ENCODE measurements at regions not wholly inside any gene's neighbourhood (a gene's known extent, or its start where the extent isn't known, plus 50 kb on each side); places are given as distances from the start of the nearest gene placed in this dataset.
"Not testable (repeated sequence)": the region's sequence is repeated elsewhere in the genome, so short reads cannot be mapped to it uniquely, and the experiment has no call there.

DNA sequence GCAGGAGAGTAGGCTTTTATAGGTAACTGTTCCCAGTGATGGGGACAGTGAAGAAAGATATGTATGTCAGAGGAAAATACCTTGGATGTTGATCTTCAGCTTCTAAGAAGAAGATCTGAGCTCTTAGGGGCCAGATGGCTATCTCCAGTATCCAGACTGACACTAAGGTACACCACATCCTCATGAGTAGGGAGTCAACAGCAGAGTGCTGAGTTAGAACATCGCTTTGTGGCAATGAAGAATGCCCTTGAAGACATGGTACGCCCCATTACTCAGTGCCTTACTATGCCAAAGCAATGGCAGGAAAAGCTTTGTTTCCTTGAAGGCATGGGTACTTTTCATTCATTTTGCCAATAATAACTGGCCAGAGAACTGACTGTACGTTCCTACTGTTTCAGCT is 263.7 kb downstream of the CEMIP2 start:
- DNase-seq, result no peak

DNA sequence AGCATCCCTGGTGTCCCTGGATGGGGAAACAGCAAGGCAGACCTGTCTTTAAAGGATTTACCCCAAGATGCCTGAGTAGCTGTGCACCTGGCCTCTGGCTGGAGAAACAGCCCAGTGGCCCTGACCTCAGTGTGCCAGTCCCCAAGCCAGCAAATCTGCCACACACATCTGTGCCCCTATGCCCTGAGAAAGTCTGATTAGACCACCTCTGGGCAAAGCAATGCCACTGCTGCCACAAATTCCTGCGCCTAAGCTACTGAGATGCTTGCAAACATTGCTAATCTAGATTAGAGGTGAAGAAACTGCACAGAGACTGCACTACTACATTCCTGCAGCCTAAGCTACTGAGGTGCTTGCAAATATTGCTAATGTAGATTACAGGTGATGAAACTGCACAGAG is 269.6 kb downstream of the CEMIP2 start:
- no peak for DNase-seq

DNA sequence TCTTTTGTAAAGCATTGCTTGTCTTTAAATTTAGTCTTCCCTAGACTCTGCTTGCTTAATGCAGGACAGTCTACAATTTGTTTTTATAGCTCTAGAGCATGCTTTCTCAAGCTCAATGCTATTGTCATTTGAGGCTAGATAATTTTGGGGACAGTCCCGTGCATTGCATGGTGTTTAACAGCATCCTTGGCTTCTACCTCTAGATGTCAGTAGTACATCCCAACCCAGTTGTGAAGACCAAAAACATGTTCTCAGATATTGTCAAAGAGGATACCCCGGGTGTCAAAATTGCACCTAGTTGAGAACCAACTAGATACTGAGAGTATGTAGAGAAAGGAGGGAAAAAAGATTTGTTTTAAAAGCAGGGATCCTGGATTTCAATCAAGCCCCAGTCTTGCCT is 277.5 kb downstream of the CEMIP2 start:
- DNase-seq, result no peak

DNA sequence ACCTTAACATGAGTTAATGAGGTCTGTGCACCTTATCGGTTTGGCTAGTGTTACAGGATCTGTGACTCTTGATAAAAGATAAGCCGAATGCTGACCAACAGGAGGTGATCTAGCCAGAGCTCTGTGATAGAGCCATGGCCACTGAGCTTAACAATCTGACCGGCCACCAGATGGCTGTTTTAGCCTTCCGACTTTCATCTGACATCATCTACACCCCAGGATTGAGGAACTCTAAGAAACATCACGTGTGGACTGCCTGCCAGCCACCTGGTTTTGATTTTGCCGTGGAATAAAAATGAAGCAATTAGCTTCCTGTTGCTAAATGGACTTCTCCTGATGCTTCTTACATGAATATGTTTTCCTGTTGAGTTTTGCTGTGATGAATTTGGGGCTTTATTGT is 281.3 kb downstream of the CEMIP2 start:
- DNase-seq, result no peak

DNA sequence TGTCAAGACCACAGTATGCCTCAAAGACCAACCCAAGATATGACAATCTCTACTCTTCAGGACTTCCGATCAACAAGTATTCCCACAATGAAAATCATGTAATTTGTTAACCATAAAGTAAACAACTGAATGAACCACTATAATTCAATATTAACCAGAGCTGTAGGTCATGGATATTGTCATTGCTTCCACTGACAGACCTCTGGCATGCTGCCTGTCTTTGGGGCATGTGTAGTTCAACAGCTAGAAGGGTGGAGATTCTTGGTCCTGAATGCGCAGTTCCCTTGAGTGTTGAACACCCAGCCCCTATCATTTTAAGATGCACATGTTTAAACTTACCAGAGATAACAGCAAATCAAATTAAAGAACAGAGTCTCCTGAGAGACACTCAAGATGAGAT is 283.0 kb downstream of the CEMIP2 start:
- DNase-seq, result no peak

DNA sequence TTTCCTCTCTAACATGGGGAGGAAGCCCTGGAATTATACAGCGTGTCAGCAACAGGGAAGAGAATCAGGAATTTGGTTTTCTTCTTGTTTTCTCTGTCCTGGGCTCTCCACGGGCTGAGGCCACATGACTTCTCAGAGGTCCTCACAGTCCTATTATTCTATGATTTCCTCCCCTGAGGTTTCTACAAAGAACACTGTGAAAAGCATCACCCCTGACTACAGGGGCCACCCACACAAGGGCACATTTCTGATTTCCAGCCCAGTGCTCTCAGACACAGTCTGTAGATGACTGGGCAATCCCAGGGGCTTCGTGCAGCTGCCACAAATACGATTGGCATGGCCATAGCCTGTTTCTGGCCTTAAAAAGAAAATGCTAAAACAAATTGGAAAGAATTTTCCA is 284.9 kb downstream of the CEMIP2 start:
- DNase-seq, result no peak

DNA sequence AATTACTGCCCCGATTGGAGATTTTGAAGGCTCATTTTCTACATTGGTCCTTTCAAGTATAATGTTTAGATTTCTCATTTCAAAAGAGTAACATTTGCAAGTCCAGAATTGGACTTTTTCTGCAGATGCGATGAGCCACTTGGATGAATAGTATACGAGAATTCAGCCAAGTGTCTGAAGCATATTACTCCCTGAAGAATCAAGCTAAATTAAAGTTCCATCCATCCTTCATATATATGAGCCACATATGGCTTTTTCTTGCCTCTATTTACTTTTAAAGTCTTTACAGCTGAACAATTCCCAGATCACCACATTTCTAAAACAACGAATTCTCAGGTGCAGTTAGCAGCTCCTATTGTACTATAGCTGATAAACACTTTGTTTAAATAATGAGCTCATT is 288.7 kb downstream of the CEMIP2 start:
- no peak for DNase-seq

DNA sequence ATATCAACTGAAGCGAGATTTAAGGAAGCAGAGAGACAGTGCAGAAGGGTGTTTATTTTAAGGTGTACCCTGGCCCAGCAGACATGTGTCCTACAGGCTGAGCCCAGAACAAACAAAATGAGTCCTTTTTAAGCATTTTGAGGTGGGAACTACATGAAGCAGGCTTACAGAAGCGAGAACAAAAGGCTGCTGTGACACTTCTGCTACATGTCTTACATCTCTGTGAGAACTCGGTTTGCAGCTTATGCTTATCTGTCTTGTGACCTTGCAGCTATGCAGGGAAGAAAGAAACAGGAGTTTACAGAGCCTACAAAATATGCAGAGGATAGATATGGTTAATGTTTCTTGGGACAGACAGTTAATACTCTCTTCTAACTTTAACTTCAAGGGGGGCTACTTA is 295.9 kb downstream of the CEMIP2 start:
- DNase-seq, result no peak

DNA sequence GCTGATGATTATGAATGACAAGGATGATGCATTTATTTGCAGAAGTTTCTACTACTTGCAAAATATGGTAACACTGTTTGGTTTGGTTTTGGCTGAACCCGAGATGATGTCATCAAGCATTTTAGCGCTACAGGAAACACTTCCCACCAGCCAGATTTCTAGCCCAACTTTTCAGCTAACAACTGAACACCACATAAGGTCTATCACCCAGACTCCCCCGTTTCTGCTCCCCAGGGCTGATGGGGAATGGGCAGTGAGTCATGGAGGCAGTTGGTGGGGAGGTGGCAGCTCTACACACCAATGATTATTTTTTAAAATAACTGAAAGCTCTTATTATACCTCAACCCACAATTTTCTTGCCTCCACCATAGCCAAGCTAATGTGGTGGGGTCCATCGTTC is 302.9 kb downstream of the CEMIP2 start:
- DNase-seq, result no peak

DNA sequence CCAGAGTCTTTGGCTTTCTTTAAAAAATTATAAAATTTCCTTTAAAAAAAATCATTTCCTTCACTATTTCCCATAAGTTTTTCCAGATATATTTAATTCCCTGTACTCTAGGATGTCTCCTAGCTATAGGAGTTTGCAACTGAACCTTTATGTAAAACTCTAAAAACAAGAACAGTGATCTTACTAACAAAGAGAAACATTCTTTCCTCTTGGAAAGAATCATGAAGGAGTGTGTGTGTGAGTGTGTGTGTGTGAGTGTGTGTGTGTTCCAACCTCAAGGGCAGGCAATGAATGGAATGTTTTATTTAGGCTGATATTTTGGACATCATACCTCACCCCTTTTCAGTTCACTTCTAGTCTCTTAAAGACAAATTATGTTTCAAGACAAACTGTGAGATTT is 309.2 kb downstream of the CEMIP2 start:
- DNase-seq, result no peak

DNA sequence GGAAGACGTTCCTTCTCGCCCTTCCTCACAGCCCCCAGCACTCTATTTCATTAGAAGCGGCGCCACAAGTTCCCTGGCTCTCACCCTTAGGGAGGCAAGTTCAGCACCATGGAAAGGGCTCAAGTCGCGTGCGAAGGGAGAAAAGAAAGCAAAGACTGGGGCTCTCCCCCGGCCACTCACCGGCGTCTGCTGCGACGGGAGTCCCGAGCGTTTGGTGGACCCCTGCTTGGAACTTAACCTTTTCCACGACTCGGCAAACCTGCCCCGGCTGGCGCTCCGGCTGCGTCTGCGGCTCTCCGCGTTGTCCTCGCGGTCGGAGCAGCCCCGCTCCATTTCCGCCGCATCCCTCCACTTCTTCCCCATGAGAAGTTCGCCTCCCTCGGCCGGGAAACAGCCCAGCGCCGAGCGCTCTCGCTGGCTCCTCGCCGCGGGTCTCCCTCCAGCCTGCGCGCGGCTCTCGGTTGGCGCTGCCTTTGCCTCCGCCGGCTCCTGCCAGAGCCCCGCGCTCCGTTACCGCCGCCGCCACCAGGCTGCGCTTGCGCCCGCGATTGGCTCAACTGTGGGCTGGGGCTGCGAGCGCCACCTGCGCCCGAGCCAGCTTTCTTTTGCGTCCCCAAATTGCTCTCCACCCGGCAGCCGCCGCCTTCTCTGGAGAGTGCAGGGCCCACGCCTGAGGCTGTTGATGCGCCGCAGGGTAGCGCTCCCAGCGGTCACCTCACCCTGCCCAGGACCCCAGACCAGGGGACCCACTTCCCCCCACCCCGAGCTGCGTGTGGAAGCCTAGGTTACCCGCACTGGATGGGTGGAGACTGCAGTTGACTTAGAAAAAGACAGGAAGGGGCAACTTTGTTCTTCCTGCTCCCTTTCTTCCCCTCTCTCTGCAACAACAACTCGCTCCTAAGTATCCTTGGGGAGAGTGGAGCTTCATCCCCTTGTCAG is 321.6 kb downstream of the CEMIP2 start:
- DNase-seq, result no peak

DNA sequence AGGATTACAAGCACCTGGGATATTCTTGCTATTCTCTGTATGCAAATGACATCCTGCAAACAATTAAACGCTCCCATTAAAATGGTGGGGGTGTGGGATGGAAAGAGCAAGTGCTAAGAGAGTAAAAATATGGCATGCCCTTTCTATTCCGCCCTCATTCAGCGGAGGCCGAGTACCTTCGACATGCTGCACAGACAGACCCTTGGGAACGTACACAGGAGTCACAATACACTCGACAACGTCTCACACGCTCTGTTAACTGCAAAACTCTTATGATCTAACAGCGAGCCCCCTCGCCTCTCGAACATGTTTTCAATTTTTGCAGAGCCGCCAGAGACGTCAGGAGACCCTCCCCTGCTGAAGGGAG is 322.2 kb downstream of the CEMIP2 start:
- no peak for DNase-seq

DNA sequence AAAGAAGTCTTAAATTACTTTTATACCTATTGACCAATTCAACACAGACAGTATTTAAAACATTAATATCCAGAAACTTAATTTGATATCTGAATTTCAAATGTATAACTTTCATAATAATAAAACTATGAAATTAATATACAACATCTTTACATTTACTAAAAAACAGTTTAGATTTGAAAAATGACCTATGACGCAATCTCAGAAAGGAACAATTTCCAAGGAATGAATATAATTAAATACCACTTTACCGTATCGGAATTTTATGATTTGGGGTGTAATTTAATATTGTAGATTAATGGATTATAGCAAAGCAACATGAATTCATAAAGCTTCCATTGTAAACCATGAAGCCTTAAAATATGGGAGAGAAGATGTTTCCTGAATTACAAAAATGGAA is 321.5 kb upstream of the TRPM3 start:
- no peak for DNase-seq

DNA sequence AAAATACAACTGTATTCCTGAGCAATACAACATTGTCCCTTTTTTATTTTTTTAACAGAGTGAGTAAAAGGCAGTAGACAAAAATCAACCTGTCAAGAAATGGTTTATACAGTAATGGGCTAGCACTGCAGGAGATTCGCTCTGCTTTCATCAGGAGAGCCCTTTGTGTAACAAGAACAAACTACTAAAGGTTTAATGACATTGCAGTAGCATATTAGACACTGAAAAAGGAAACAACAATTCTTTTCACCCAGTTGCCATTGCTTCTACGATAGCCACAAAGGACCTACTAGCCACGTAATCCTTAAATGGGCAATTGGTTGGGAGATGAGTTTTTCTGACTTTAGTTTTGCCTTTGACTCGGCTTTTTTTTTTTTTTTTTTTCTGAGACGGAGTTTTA is 319.8 kb upstream of the TRPM3 start:
- no peak for DNase-seq

DNA sequence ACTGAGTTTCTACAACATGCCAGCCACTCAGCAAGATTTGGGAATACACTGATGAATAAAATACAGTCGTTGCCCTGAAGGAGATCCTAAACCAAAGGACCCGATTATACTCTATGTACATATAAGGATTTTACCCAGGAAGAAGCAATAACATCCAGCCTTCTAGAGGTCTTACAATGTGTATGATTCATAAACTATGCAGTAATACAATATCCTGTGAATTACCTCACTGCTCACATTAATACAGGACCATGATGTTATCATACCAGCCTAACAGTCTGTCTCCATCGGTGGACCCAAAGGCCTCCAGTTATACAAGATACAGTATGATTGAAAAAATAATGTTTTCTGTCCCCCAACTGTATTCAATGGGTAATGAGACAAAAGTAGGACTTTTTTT is 310.5 kb upstream of the TRPM3 start:
- no peak for DNase-seq

DNA sequence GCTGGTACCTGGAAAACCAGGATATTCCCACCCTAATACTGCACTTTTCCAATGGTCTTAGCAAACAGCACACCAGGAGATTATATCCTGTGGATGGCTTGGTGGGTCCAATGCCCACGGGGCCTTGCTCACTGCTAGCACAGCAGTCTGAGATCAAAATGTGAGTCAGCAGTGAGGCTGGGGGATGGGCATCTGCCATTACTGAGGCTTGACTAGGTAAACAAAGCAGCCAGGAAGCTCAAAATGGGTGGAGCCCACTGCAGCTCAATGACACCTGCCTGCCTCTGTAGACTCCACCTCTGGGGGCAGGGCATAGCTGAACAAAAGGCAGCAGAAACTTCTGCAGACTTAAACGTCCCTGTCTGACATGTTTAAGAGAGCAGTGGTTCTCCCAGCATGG is 285.9 kb upstream of the TRPM3 start:
- DNase-seq, result not testable (repeated sequence)

DNA sequence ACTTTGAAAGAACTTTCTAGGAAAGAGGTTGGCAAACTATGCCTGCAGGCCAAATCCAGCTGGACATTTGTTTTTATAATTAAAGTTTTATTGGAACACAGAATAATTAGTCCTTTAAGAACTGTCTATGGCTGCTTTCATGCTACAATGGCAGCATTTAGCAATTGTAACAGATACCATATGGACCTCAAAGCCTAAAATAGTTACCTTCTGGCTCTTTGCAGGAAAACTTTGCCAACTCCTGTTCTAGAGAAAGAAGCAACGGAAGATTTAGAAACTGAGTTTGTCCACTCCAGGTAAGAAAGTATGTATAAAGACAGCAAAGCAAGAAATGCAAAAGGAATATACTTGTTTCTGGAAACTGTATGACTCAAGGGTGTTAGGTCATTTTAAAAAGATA is 281.7 kb upstream of the TRPM3 start:
- no peak for DNase-seq

DNA sequence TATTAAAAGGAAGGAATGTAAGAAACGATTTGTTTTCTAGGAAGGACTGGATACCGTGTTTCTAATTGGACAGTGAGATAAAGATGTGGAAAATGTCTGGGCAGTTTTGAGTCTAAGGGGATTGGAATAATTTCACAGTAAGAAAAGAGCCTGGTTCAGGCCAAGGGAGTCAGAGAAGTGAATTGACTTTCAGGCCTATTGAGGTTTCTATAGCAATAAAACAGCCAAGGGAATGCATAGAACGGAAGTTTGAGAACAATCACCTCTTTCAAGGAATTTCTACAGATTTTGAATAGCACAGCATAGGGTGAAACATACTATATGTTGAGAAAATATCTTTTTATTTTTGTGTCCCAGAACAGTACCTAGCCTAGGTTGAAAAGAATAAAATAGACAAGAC is 271.6 kb upstream of the TRPM3 start:
- no peak for DNase-seq

DNA sequence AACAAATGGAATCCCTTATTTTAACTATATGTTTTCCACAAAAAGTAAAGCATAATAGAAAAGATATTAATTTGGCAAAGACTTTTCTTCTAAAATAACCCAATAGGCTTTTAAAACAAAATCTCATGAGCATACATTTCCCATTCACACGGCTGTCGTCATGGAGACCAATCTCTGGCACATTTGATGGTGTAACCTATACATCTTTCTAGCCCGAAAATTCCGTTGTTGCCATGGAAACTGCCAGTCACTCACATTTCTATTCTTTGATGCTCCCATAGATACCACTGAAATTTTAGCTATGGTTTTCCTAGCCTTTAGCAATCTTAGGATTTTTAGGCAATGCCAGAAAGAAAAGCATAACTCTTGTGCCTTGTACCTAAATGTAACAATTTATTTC is 262.9 kb upstream of the TRPM3 start:
- DNase-seq, result no peak

DNA sequence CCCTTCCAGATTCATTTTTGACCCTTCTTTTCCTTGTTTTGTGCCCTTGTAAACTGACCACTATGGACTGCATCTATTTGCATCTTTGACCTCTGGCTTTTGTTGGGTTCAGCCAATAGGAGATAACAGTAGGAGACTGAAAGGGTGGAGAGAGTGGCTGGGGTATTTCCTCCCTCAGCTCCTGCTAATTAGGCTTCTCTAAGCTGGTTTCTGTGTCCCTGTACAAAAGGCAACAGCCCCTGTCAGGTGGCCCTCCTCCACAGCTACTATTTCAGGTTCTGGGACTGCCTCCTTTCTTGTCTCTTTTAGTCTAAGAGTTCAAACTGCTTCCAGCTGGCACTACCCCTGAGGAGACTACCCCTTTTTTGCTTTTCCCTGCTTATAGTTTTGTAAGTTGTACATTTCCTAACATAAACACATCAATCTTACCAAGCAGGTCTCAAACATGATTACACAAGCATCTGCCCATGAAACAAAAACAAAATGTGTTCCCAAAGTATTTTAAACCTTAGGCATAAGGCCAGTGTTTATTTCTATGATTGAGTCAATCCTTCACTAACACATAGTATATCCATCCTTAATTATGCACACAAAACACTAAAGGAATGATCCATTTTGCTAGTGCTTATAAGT is 262.0 kb upstream of the TRPM3 start:
- no peak for DNase-seq

DNA sequence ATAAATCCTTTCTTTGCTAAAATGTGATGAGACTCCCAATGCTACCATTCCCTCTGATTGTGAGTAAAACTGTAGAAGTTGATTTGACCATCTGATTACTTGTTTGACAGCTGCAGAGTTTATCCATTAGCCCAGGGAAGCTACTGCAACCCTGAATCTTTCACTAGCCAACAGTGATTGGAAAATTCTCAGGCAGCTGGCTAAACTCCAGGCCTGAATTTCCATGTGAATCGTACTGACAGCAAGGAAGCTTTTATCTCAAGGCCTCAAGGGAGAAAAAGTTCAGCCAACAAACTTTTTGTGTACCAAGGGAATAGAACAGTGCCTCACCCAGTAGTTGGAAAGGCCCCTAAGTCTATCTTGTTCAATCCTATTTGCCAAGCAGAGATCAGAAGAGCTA is 246.7 kb upstream of the TRPM3 start:
- DNase-seq, result no peak

DNA sequence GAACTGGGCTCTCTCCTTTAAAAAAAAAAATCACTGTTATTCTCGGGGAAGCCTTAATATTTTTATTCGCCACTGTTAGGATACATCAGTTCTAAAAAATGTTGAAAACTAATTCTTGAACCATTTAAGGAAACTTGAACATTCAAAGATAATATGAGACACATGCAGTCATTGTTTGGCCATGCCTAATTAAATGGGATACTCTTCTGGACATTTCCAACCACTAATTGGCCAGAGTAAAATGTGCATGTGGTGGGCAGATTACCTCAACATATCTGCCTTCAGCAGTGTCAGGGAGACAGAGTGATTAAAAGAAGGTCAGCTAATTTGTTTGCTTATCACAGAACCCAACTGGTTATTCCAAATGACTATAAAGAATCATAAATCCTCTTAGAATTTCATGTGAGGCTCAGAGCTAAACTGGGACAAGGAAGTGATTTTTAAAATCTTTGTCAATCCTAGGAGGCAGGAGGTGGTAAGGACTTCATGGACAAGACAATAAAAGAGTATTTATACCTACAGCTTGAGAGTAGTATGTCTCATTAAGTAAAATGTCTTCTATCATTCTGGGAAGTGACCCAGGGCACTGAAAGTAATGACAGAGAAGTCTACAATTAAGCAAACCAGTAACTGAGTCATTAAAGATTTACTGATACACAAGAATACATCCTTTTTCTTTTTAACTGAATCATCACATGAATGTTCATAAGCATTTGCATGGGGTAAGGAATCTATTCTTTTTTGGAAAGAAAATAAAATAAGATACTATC is 242.9 kb upstream of the TRPM3 start:
- no peak for DNase-seq

DNA sequence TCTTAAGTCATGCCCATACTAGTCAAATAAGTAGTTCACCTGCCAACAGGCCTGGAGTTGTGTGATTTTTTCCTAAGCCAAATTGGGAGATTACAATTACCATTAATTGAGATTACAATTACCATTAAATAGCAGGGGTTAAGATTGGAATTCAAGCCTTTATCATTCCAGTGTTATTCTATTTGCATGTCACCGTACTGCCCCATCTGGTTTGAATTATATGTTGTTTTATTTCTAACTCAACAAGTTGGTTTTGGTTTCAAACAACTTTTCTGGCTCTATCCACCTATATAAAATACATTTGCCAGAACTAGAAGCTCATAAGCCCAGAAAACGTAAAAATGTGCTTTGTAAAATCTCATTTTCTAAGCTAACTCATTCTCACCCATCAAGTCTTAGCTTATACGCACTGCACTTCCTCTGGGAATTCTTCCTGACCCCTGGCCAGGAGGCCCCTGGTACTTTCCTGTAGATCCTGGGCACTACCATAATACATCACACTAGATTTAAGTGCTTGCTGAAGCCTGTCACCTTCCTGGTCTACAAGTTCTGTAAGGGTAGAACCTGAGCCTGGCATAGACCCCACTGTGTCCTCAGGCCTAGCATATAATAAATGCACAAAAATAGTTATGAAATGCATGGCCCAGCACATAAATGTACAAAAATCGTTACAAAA is 242.0 kb upstream of the TRPM3 start:
- no peak for DNase-seq

Measured in NCI-H1092 (cell line).